Naive thymus-derived CD4-positive, alpha-beta T cell (primary cell): ENCODE measurements at regions not wholly inside any gene's neighbourhood (a gene's known extent, or its start where the extent isn't known, plus 50 kb on each side); places are given as distances from the start of the nearest gene placed in this dataset.

Experiments used
- ATAC-seq: fragments of 150-1000 bp; cut with Tn5 transposase; 2 replicates; pipeline ENCODE4 v1.10.0; 2021; ENCODE audit warnings: mild to moderate bottlenecking, moderate library complexity
- CTCF ChIA-PET: fragments of 350-600 bp; sonication (Branson Sonifier 250); formaldehyde crosslinking; loops from one replicate; lab custom pipeline; 2021; ENCODE audit warnings: antibody characterized with exemption; lab: Charles Lee
- POLR2A ChIA-PET: fragments of 350-600 bp; sonication (Branson Sonifier 250); formaldehyde crosslinking; loops from one replicate; lab custom pipeline; 2021; ENCODE audit warnings: antibody characterized with exemption, inconsistent platforms; lab: Charles Lee
- DNase-seq, 9 donors: peaks; one replicate each; pipeline versions ENCODE4 v3.0.0 to v3.0.0-alpha.2; 2020 to 2022; ENCODE audit warnings: mixed read lengths in 1 of 9
- H3K27ac ChIP-seq: one replicate; pipeline ENCODE4 v1.7.0; 2013; ENCODE audit warnings: mild to moderate bottlenecking, low read depth, low read length, moderate library complexity
- H3K27me3 ChIP-seq, 2 donors: one replicate each; pipeline ENCODE4 v1.7.0; 2013; ENCODE audit warnings: low read length in 2 of 2, mild to moderate bottlenecking in 2 of 2, moderate library complexity in 2 of 2; ENCODE audit not compliant: control insufficient read depth in 2 of 2, insufficient read depth in 2 of 2
- H3K36me3 ChIP-seq, 3 experiments: 1 replicate in 2 of 3; 2 replicates in 1 of 3; pipeline ENCODE4 v1.7.0; 2013; ENCODE audit warnings: low read length in 3 of 3, mild to moderate bottlenecking in 3 of 3, moderate library complexity in 1 of 3; ENCODE audit not compliant: insufficient read depth in 3 of 3, control insufficient read depth in 2 of 3
- H3K4me1 ChIP-seq, 2 donors: one replicate each; pipeline ENCODE4 v1.7.0; 2013; ENCODE audit warnings: low read length in 2 of 2, mild to moderate bottlenecking in 2 of 2, moderate library complexity in 1 of 2; ENCODE audit not compliant: control insufficient read depth in 2 of 2, insufficient read depth in 2 of 2
- H3K4me3 ChIP-seq: 2 replicates; pipeline ENCODE4 v1.7.0; 2013; ENCODE audit warnings: mild to moderate bottlenecking, low read length
- H3K9me3 ChIP-seq, 3 experiments: 1 replicate in 2 of 3; 2 replicates in 1 of 3; pipeline ENCODE4 v1.7.0; 2013; ENCODE audit warnings: low read length in 3 of 3; ENCODE audit not compliant: control insufficient read depth in 2 of 3
- H3K27ac Mint-ChIP-seq, 9 donors: one replicate each; pipeline ENCODE4 v1.8.0; 2020 to 2022; ENCODE audit warnings: mixed read lengths in 9 of 9, mild to moderate bottlenecking in 8 of 9, moderate library complexity in 5 of 9, inconsistent platforms in 2 of 9
- H3K27me3 Mint-ChIP-seq, 5 donors: one replicate each; pipeline ENCODE4 v1.8.0; 2021 to 2022; ENCODE audit warnings: mixed read lengths in 5 of 5, mild to moderate bottlenecking in 1 of 5
- H3K36me3 Mint-ChIP-seq, 5 donors: one replicate each; pipeline ENCODE4 v1.8.0; 2020 to 2022; ENCODE audit warnings: mixed read lengths in 5 of 5, mild to moderate bottlenecking in 3 of 5, inconsistent platforms in 1 of 5
- H3K4me1 Mint-ChIP-seq, 7 donors: one replicate each; pipeline ENCODE4 v1.8.0; 2020 to 2022; ENCODE audit warnings: mixed read lengths in 7 of 7, mild to moderate bottlenecking in 3 of 7, inconsistent platforms in 1 of 7
- H3K4me3 Mint-ChIP-seq, 10 donors: one replicate each; pipeline ENCODE4 v1.8.0; 2020 to 2022; ENCODE audit warnings: mild to moderate bottlenecking in 10 of 10, mixed read lengths in 10 of 10, moderate library complexity in 6 of 10, inconsistent platforms in 2 of 10
- H3K9me3 Mint-ChIP-seq, 11 donors: one replicate each; pipeline ENCODE4 v1.8.0; 2020 to 2022; ENCODE audit warnings: mixed read lengths in 11 of 11, mild to moderate bottlenecking in 4 of 11, inconsistent platforms in 1 of 11, moderate library complexity in 1 of 11
- intact Hi-C, 2 donors: fragments of 100-400 bp; cut with micrococcal nuclease; formaldehyde crosslinking; loops; one replicate each; pipeline ENCODE4 v1.15.1; 2023

- intact Hi-C loops, result loop anchor here in 1 of 2 donors (5.0 kb wide), 1 partner anchor 403 kb away; no protein-coding TSS in a partner anchor
- H3K36me3 Mint-ChIP-seq, result no peaks in the 10 kb centered on the region
- H3K27ac Mint-ChIP-seq, result no peak overlapping the region
- ATAC-seq (no peak), DNase-seq (no peak)
- POLR2A ChIA-PET, result no interaction called here
- CTCF ChIA-PET, result no interaction called here
- H3K4me1 ChIP-seq, result no peaks in the 10 kb centered on the region
- H3K4me3 ChIP-seq, result no peak overlapping the region
- H3K9me3 Mint-ChIP-seq, result peaks cover 0 to 10% (median 0%) of the 10 kb centered on the region in 11 donors
- H3K4me1 Mint-ChIP-seq, result peaks cover 0 to 5% (median 0%) of the 10 kb centered on the region in 7 donors
- no peak overlapping the region for H3K4me3 Mint-ChIP-seq
- no peaks in the 10 kb centered on the region for H3K27me3 ChIP-seq
- H3K9me3 ChIP-seq, result no peaks in the 10 kb centered on the region
- H3K36me3 ChIP-seq, result no peaks in the 10 kb centered on the region
- H3K27ac ChIP-seq, result no peak overlapping the region
- H3K27me3 Mint-ChIP-seq, result peaks cover 0 to 17% (median 7%) of the 10 kb centered on the region in 5 donors
Observed at GRCh38 chr2:88263861-88264260, 93.7 kb downstream of the THNSL2 start.

- CTCF ChIA-PET, result no interaction called here
Observed at GRCh38 chr2:88261725-88262124, 91.6 kb downstream of the THNSL2 start.

DNA sequence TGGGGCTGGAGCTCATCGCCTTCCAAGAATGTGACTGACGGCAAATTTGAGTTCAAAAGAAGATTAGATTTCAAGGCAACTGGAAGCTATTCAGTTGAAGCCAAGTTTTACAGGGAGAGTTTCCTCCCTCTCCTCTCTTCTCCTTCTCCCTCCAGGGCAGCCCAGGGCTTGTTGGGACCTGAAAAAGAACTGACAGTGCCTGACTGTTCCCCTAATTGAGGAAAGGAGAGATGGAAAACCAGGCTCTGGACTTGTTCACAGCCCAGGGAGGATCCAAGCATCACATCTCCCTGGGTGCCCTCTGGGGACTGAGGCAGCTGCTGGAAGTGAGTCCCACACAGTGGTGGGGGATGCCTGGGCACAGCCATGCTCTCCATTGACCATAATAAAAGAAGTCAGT is 88.1 kb downstream of the THNSL2 start:
- Mint-ChIP-seq H3K4me1 (peaks cover 0 to 2% (median 0%) of the 10 kb centered on the region in 7 donors), H3K4me3 (no peak overlapping the region), H3K9me3 (peaks cover 0 to 5% (median 0%) of the 10 kb centered on the region in 11 donors), H3K27me3 (peaks cover 0 to 27% (median 5%) of the 10 kb centered on the region in 5 donors), H3K27ac (no peak overlapping the region), H3K36me3 (no peaks in the 10 kb centered on the region)
- Histone ChIP-seq H3K27ac (no peak overlapping the region), H3K9me3 (no peaks in the 10 kb centered on the region), H3K36me3 (no peaks in the 10 kb centered on the region), H3K4me3 (no peak overlapping the region), H3K27me3 (no peaks in the 10 kb centered on the region), H3K4me1 (no peaks in the 10 kb centered on the region)
- POLR2A ChIA-PET, result no interaction called here
- DNase-seq (no peak), ATAC-seq (no peak)
- CTCF ChIA-PET, result no interaction called here
- intact Hi-C loops, result no loop called here

More at GRCh38 chr2:88261725-88262124, 91.6 kb downstream of the THNSL2 start:
- Histone ChIP-seq H3K27me3 (no peaks in the 10 kb centered on the region), H3K4me3 (no peak overlapping the region), H3K9me3 (no peaks in the 10 kb centered on the region), H3K36me3 (no peaks in the 10 kb centered on the region), H3K4me1 (no peaks in the 10 kb centered on the region), H3K27ac (no peak overlapping the region)
- intact Hi-C loops, result loop anchor here in 1 of 2 donors (5.0 kb wide), 1 partner anchor 406 kb away; no protein-coding TSS in a partner anchor
- H3K36me3 Mint-ChIP-seq, result no peaks in the 10 kb centered on the region
- H3K4me1 Mint-ChIP-seq, result peaks cover 0 to 5% (median 0%) of the 10 kb centered on the region in 7 donors
- no peak overlapping the region for H3K4me3 Mint-ChIP-seq
- H3K27me3 Mint-ChIP-seq, result peaks cover 0 to 31% (median 10%) of the 10 kb centered on the region in 5 donors
- no peaks in the 10 kb centered on the region for H3K9me3 Mint-ChIP-seq
- no peak overlapping the region for H3K27ac Mint-ChIP-seq
- DNase-seq, result no peak
- POLR2A ChIA-PET, result no interaction called here
- no peak for ATAC-seq

- Histone ChIP-seq H3K9me3 (no peaks in the 10 kb centered on the region), H3K36me3 (no peaks in the 10 kb centered on the region)
- peaks cover 0 to 6% (median 0%) of the 10 kb centered on the region in 11 donors for H3K9me3 Mint-ChIP-seq
Observed at GRCh38 chr2:88254437-88255091, 84.4 kb downstream of the THNSL2 start.

DNA sequence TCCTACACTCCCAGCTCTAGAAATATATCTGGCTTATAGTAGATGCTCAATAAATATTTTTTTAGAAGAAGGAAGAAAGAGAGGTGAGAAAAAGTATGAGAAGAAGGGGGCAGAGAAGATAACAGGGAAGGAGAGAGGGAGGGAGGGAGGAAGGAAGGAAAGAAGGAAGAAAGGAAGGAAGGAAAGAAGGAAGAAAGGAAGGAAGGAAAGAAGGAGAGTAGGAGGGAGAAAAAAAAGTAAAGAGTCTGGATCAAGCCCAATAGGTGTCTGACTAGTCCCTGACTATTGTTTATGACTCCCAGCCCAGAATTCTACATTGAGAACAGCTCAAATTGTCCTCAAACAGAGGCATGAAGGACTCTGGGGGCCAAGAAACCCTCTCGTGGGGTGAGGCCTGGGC is 83.9 kb downstream of the THNSL2 start:
- Histone ChIP-seq H3K27ac (no peak overlapping the region), H3K27me3 (no peaks in the 10 kb centered on the region), H3K9me3 (no peaks in the 10 kb centered on the region), H3K4me1 (no peaks in the 10 kb centered on the region), H3K4me3 (no peak overlapping the region), H3K36me3 (no peaks in the 10 kb centered on the region)
- CTCF ChIA-PET, result no interaction called here
- ATAC-seq (no peak), DNase-seq (no peak)
- POLR2A ChIA-PET, result no interaction called here
- H3K27ac Mint-ChIP-seq, result no peak overlapping the region
- intact Hi-C loops, result no loop called here
- H3K4me3 Mint-ChIP-seq, result no peak overlapping the region
- H3K36me3 Mint-ChIP-seq, result no peaks in the 10 kb centered on the region
- H3K4me1 Mint-ChIP-seq, result peaks cover 0 to 2% (median 0%) of the 10 kb centered on the region in 7 donors
- H3K9me3 Mint-ChIP-seq, result peaks cover 0 to 6% (median 0%) of the 10 kb centered on the region in 11 donors
- H3K27me3 Mint-ChIP-seq, result peaks cover 0 to 38% (median 9%) of the 10 kb centered on the region in 5 donors

More at GRCh38 chr2:88254437-88255091, 84.4 kb downstream of the THNSL2 start:
- Mint-ChIP-seq H3K27me3 (peaks cover 0 to 34% (median 9%) of the 10 kb centered on the region in 5 donors), H3K36me3 (no peaks in the 10 kb centered on the region), H3K27ac (no peak overlapping the region), H3K4me1 (peaks cover 0 to 2% (median 0%) of the 10 kb centered on the region in 7 donors), H3K4me3 (no peak overlapping the region)
- Histone ChIP-seq H3K4me3 (no peak overlapping the region), H3K27me3 (no peaks in the 10 kb centered on the region), H3K4me1 (no peaks in the 10 kb centered on the region), H3K27ac (no peak overlapping the region)
- ChIA-PET CTCF (no interaction called here), POLR2A (no interaction called here)
- DNase-seq (no peak), ATAC-seq (no peak)
- intact Hi-C loops, result no loop called here

- H3K27me3 Mint-ChIP-seq, result peaks cover 0 to 34% (median 9%) of the 10 kb centered on the region in 5 donors
- Histone ChIP-seq H3K27ac (no peak overlapping the region), H3K9me3 (no peaks in the 10 kb centered on the region), H3K36me3 (no peaks in the 10 kb centered on the region), H3K4me3 (no peak overlapping the region), H3K27me3 (no peaks in the 10 kb centered on the region), H3K4me1 (no peaks in the 10 kb centered on the region)
- DNase-seq (no peak), ATAC-seq (no peak)
- H3K4me1 Mint-ChIP-seq, result peaks cover 0 to 2% (median 0%) of the 10 kb centered on the region in 7 donors
- ChIA-PET POLR2A (no interaction called here), CTCF (no interaction called here)
- H3K36me3 Mint-ChIP-seq, result no peaks in the 10 kb centered on the region
- no peak overlapping the region for H3K4me3 Mint-ChIP-seq
- H3K27ac Mint-ChIP-seq, result no peak overlapping the region
- peaks cover 0 to 6% (median 0%) of the 10 kb centered on the region in 11 donors for H3K9me3 Mint-ChIP-seq
- intact Hi-C loops, result no loop called here
Observed at GRCh38 chr2:88253375-88253774, 83.2 kb downstream of the THNSL2 start.

DNA sequence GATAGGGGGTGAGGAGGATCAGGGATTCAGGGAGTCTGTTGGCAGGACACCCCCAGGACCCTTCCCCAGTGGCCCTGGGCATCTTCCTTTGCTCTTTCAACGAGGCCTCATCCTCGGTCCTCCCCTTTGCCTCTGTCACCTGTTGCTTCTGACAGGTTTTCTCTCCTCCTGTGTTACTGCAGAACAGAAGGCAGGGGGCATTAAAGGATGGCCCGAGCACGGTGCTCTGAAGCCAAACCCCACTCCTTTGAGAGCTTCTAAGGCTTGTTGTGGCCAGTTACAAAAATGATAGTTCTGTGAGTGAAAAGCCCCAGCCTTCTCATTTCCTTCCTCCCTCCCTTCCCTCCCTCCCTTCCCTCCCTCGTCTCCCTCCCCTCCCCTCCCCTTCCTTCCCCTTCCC is 82.5 kb downstream of the THNSL2 start:
- H3K9me3 ChIP-seq, result no peaks in the 10 kb centered on the region
- H3K27ac ChIP-seq, result no peak overlapping the region
- peaks cover 0 to 2% (median 0%) of the 10 kb centered on the region in 7 donors for H3K4me1 Mint-ChIP-seq
- peaks cover 0 to 6% (median 0%) of the 10 kb centered on the region in 11 donors for H3K9me3 Mint-ChIP-seq
- intact Hi-C loops, result no loop called here
- H3K27ac Mint-ChIP-seq, result no peak overlapping the region
- ChIA-PET POLR2A (no interaction called here), CTCF (no interaction called here)
- no peak for ATAC-seq
- H3K4me3 ChIP-seq, result no peak overlapping the region
- no peaks in the 10 kb centered on the region for H3K4me1 ChIP-seq
- no peaks in the 10 kb centered on the region for H3K27me3 ChIP-seq
- H3K36me3 ChIP-seq, result no peaks in the 10 kb centered on the region
- no peak for DNase-seq
- H3K36me3 Mint-ChIP-seq, result no peaks in the 10 kb centered on the region
- no peak overlapping the region for H3K4me3 Mint-ChIP-seq
- H3K27me3 Mint-ChIP-seq, result peaks cover 0 to 32% (median 9%) of the 10 kb centered on the region in 5 donors
